WTC11 (cell line): ENCODE measurements at regions not wholly inside any gene's neighbourhood (a gene's known extent, or its start where the extent isn't known, plus 50 kb on each side); places are given as distances from the start of the nearest gene placed in this dataset.
"Not testable (repeated sequence)": the region's sequence is repeated elsewhere in the genome, so short reads cannot be mapped to it uniquely, and the experiment has no call there.

Source experiments
- ATAC-seq: fragments of 200-7000 bp; cut with Tn5 transposase; 2 replicates; pipeline ENCODE4 v1.10.0; 2021; ENCODE audit warnings: mild to moderate bottlenecking, moderate library complexity
- CTCF ChIA-PET: fragments of 300-600 bp; sonication (Branson Sonifier 250); formaldehyde crosslinking; loops from one replicate; lab custom pipeline; 2021; ENCODE audit warnings: antibody characterized with exemption; lab: Charles Lee
- POLR2A ChIA-PET: fragments of 350-600 bp; sonication (Branson Sonifier 250); formaldehyde crosslinking; loops from one replicate; lab custom pipeline; 2021; ENCODE audit warnings: antibody characterized with exemption; lab: Charles Lee
- DNase-seq: peaks from one replicate; pipeline ENCODE4 v3.0.0; 2021; ENCODE audit warnings: low spot score
- H3K27ac Mint-ChIP-seq: 2 replicates; pipeline ENCODE4 v1.8.0; 2021; ENCODE audit warnings: mixed read lengths
- H3K27me3 Mint-ChIP-seq: 2 replicates; pipeline ENCODE4 v1.8.0; 2021; ENCODE audit warnings: low read depth, mild to moderate bottlenecking, moderate library complexity, mixed read lengths
- H3K36me3 Mint-ChIP-seq: 2 replicates; pipeline ENCODE4 v1.8.0; 2021; ENCODE audit warnings: mixed read lengths
- H3K4me1 Mint-ChIP-seq: 2 replicates; pipeline ENCODE4 v1.8.0; 2022; ENCODE audit warnings: mixed read lengths
- H3K4me3 Mint-ChIP-seq: 2 replicates; pipeline ENCODE4 v1.8.0; 2021; ENCODE audit warnings: mild to moderate bottlenecking, moderate library complexity, mixed read lengths
- H3K9me3 Mint-ChIP-seq: 2 replicates; pipeline ENCODE4 v1.8.0; 2021; ENCODE audit warnings: mixed read lengths
- CBFB ChIP-seq: sonication (generic); formaldehyde crosslinking; IDR thresholded peaks from 2 replicates; pipeline ENCODE4 v1.8.1; 2022; ENCODE audit warnings: mild to moderate bottlenecking, low read depth, missing genetic modification reagents
- EMX1 ChIP-seq: fragments of 250-450 bp; sonication (Bioruptor Pico); IDR thresholded peaks from 2 replicates; pipeline ENCODE4 v1.8.0; 2021; ENCODE audit warnings: mild to moderate bottlenecking
- ESRRA ChIP-seq: sonication (generic); formaldehyde crosslinking; IDR thresholded peaks from 2 replicates; pipeline ENCODE4 v1.8.1; 2022; ENCODE audit warnings: mild to moderate bottlenecking, missing genetic modification reagents, borderline replicate concordance
- FOXJ3 ChIP-seq: sonication (generic); formaldehyde crosslinking; IDR thresholded peaks from 2 replicates; pipeline ENCODE4 v1.9.0; 2021; ENCODE audit warnings: missing genetic modification reagents, mild to moderate bottlenecking, borderline replicate concordance
- GABPB1 ChIP-seq: sonication (generic); formaldehyde crosslinking; IDR thresholded peaks from 2 replicates; pipeline ENCODE4 v1.8.1; 2023; ENCODE audit warnings: mild to moderate bottlenecking, missing genetic modification reagents
- GRHL2 ChIP-seq: fragments of 250-450 bp; sonication (Bioruptor Pico); IDR thresholded peaks from 2 replicates; pipeline ENCODE4 v1.8.0; 2022; ENCODE audit warnings: mild to moderate bottlenecking, moderate library complexity; ENCODE audit not compliant: insufficient replicate concordance, severe bottlenecking
- GTF2I ChIP-seq: fragments of 250-450 bp; sonication (Bioruptor Pico); conservative IDR thresholded peaks from 2 replicates; pipeline ENCODE4 v1.4.0; 2021; ENCODE audit warnings: mild to moderate bottlenecking
- JUN ChIP-seq: sonication (generic); formaldehyde crosslinking; IDR thresholded peaks from 2 replicates; pipeline ENCODE4 v1.8.0; 2023; ENCODE audit warnings: mild to moderate bottlenecking, missing genetic modification reagents
- NR1H2 ChIP-seq: sonication (generic); formaldehyde crosslinking; IDR thresholded peaks from 2 replicates; pipeline ENCODE4 v1.9.0; 2021; ENCODE audit warnings: mild to moderate bottlenecking, moderate library complexity, missing genetic modification reagents
- RELA ChIP-seq: sonication (generic); formaldehyde crosslinking; IDR thresholded peaks from 2 replicates; pipeline ENCODE4 v1.8.1; 2022; ENCODE audit warnings: missing genetic modification reagents, mild to moderate bottlenecking, borderline replicate concordance
- TEAD1 ChIP-seq: sonication (generic); formaldehyde crosslinking; IDR thresholded peaks from 2 replicates; pipeline ENCODE4 v1.8.0; 2022; ENCODE audit warnings: mild to moderate bottlenecking, missing genetic modification reagents
- ZNF121 ChIP-seq: sonication (generic); formaldehyde crosslinking; IDR thresholded peaks from 2 replicates; pipeline ENCODE4 v1.8.0; 2023; ENCODE audit warnings: missing genetic modification reagents
- ZNF138 ChIP-seq: sonication (generic); formaldehyde crosslinking; conservative IDR thresholded peaks from 2 replicates; pipeline ENCODE4 v1.8.1; 2022; ENCODE audit warnings: mild to moderate bottlenecking, moderate library complexity, missing genetic modification reagents
- TF ChIP-seq, protein P1 (sequence below): sonication (generic); formaldehyde crosslinking; IDR thresholded peaks from 2 replicates; pipeline ENCODE4 v1.8.1; 2023; ENCODE audit warnings: mild to moderate bottlenecking, missing genetic modification reagents, moderate library complexity
- TF ChIP-seq, protein P2 (sequence below): sonication (generic); formaldehyde crosslinking; conservative IDR thresholded peaks from 2 replicates; pipeline ENCODE4 v1.8.1; 2022; ENCODE audit warnings: mild to moderate bottlenecking, missing genetic modification reagents
- TF ChIP-seq, protein P3 (sequence below): sonication (generic); formaldehyde crosslinking; IDR thresholded peaks from 2 replicates; pipeline ENCODE4 v1.8.1; 2023; ENCODE audit warnings: mild to moderate bottlenecking, missing genetic modification reagents, moderate library complexity
- TF ChIP-seq, protein P4 (sequence below): sonication (generic); formaldehyde crosslinking; IDR thresholded peaks from 2 replicates; pipeline ENCODE4 v1.8.0; 2023; ENCODE audit warnings: mild to moderate bottlenecking, missing genetic modification reagents
- TF ChIP-seq, protein P5 (sequence below): fragments of 250-450 bp; sonication (Bioruptor Pico); IDR thresholded peaks from 2 replicates; pipeline ENCODE4 v1.9.0; 2021; ENCODE audit warnings: mild to moderate bottlenecking
- TF ChIP-seq, protein P6 (sequence below): sonication (generic); formaldehyde crosslinking; IDR thresholded peaks from 2 replicates; pipeline ENCODE4 v1.8.1; 2023; ENCODE audit warnings: mild to moderate bottlenecking, moderate library complexity, missing genetic modification reagents
- TF ChIP-seq, protein P7 (sequence below): sonication (generic); formaldehyde crosslinking; IDR thresholded peaks from 2 replicates; pipeline ENCODE4 v1.8.1; 2022; ENCODE audit warnings: mild to moderate bottlenecking, moderate library complexity, missing genetic modification reagents

DNA sequence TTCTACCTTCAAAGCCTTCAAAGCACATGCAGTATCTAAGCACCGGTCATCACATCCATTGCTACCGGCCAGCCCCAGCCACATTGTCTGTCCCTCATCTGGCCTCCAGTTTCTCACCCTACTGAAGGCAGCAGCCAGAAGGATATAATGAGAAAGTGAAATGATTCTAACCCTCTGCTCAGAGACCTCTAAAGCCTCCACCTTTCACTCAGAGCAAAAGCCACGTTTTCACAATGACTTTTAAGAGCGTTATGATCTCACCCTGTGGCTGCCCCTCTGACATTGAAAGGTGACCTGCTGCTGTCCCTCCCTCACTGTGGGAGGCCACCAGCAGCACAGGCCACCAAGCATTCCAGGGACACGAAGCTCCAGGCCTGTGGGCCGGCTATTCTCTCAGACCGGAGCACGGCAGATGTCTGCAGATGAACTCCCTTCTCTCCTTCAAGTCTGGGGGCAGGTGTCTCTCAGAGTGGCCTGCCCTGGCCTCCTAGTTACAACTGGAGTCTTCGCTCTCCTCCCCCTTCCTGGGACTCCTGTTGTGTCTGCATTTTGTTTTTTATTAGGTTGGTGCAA, 94.9 kb upstream of the EEPD1 start:
- peaks cover 18% of the 10 kb centered on the region for H3K4me1 Mint-ChIP-seq
- ChIA-PET CTCF (no interaction called here), POLR2A (no interaction called here)
- DNase-seq (no peak), ATAC-seq (no peak)
- no peaks in the 10 kb centered on the region for H3K36me3 Mint-ChIP-seq
- H3K27ac Mint-ChIP-seq: no peak overlapping the region
- no peak for TF ChIP-seq ZNF121 (CRISPR knock-in tag)
- TF ChIP-seq, protein P1, sequence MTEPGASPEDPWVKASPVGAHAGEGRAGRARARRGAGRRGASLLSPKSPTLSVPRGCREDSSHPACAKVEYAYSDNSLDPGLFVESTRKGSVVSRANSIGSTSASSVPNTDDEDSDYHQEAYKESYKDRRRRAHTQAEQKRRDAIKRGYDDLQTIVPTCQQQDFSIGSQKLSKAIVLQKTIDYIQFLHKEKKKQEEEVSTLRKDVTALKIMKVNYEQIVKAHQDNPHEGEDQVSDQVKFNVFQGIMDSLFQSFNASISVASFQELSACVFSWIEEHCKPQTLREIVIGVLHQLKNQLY (CRISPR knock-in tag): no peak
- TF ChIP-seq GABPB1 (CRISPR knock-in tag): no peak
- TF ChIP-seq, protein P2, sequence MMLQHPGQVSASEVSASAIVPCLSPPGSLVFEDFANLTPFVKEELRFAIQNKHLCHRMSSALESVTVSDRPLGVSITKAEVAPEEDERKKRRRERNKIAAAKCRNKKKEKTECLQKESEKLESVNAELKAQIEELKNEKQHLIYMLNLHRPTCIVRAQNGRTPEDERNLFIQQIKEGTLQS: no peak
- no peak for TF ChIP-seq EMX1 (CRISPR knock-in tag)
- no peak for TF ChIP-seq JUN (CRISPR knock-in tag)
- TF ChIP-seq GRHL2: no peak
- no peak for TF ChIP-seq FOXJ3 (CRISPR knock-in tag)
- no peak for TF ChIP-seq RELA (CRISPR knock-in tag)
- TF ChIP-seq, protein P3, sequence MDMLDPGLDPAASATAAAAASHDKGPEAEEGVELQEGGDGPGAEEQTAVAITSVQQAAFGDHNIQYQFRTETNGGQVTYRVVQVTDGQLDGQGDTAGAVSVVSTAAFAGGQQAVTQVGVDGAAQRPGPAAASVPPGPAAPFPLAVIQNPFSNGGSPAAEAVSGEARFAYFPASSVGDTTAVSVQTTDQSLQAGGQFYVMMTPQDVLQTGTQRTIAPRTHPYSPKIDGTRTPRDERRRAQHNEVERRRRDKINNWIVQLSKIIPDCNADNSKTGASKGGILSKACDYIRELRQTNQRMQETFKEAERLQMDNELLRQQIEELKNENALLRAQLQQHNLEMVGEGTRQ (CRISPR knock-in tag): no peak
- no peak for TF ChIP-seq CBFB (CRISPR knock-in tag)
- no peak for TF ChIP-seq ESRRA (CRISPR knock-in tag)
- TF ChIP-seq ZNF138: no peak
- TF ChIP-seq, protein P4, sequence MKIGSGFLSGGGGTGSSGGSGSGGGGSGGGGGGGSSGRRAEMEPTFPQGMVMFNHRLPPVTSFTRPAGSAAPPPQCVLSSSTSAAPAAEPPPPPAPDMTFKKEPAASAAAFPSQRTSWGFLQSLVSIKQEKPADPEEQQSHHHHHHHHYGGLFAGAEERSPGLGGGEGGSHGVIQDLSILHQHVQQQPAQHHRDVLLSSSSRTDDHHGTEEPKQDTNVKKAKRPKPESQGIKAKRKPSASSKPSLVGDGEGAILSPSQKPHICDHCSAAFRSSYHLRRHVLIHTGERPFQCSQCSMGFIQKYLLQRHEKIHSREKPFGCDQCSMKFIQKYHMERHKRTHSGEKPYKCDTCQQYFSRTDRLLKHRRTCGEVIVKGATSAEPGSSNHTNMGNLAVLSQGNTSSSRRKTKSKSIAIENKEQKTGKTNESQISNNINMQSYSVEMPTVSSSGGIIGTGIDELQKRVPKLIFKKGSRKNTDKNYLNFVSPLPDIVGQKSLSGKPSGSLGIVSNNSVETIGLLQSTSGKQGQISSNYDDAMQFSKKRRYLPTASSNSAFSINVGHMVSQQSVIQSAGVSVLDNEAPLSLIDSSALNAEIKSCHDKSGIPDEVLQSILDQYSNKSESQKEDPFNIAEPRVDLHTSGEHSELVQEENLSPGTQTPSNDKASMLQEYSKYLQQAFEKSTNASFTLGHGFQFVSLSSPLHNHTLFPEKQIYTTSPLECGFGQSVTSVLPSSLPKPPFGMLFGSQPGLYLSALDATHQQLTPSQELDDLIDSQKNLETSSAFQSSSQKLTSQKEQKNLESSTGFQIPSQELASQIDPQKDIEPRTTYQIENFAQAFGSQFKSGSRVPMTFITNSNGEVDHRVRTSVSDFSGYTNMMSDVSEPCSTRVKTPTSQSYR (CRISPR knock-in tag): no peak
- no peak for TF ChIP-seq NR1H2
- no peak for TF ChIP-seq GTF2I (CRISPR knock-in tag)
- TF ChIP-seq, protein P5, sequence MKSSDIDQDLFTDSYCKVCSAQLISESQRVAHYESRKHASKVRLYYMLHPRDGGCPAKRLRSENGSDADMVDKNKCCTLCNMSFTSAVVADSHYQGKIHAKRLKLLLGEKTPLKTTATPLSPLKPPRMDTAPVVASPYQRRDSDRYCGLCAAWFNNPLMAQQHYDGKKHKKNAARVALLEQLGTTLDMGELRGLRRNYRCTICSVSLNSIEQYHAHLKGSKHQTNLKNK (CRISPR knock-in tag): no peak
- TF ChIP-seq TEAD1 (CRISPR knock-in tag): no peak
- TF ChIP-seq, protein P6, sequence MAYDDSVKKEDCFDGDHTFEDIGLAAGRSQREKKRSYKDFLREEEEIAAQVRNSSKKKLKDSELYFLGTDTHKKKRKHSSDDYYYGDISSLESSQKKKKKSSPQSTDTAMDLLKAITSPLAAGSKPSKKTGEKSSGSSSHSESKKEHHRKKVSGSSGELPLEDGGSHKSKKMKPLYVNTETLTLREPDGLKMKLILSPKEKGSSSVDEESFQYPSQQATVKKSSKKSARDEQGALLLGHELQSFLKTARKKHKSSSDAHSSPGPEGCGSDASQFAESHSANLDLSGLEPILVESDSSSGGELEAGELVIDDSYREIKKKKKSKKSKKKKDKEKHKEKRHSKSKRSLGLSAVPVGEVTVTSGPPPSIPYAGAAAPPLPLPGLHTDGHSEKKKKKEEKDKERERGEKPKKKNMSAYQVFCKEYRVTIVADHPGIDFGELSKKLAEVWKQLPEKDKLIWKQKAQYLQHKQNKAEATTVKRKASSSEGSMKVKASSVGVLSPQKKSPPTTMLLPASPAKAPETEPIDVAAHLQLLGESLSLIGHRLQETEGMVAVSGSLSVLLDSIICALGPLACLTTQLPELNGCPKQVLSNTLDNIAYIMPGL: no peak
- TF ChIP-seq, protein P7, sequence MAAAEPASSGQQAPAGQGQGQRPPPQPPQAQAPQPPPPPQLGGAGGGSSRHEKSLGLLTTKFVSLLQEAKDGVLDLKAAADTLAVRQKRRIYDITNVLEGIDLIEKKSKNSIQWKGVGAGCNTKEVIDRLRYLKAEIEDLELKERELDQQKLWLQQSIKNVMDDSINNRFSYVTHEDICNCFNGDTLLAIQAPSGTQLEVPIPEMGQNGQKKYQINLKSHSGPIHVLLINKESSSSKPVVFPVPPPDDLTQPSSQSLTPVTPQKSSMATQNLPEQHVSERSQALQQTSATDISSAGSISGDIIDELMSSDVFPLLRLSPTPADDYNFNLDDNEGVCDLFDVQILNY: no peak
- no peaks in the 10 kb centered on the region for H3K27me3 Mint-ChIP-seq
- no peak overlapping the region for H3K4me3 Mint-ChIP-seq
- peaks cover 4% of the 10 kb centered on the region; the same call in 1 of the 2 replicates for H3K9me3 Mint-ChIP-seq

DNA sequence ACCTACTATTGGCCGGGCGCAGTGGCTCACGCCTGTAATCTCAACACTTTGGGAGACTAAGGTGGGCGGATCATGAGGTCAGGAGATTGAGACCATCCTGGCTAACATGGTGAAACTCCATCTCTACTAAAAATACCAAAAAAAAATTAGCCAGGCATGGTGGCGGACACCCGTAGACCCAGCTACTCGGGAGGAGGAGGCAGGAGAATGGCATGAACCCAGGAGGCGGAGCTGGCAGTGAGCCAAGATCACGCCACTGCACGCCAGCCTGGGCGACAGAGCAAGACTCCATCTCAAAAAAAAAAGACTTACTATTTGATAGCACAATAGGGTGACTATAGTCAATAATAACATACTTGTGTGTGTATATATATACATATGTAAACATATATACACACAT, 92.7 kb upstream of the EEPD1 start:
- H3K36me3 Mint-ChIP-seq, DNase-seq, H3K27ac Mint-ChIP-seq, H3K4me3 Mint-ChIP-seq, ATAC-seq, POLR2A ChIA-PET, H3K27me3 Mint-ChIP-seq: not testable (repeated sequence)
- CTCF ChIA-PET: interaction anchor here (0.6 kb wide), 1 partner anchor 91 kb away, joined by 3 read pairs; no protein-coding TSS in a partner anchor
- peaks cover 34% of the 10 kb centered on the region for H3K4me1 Mint-ChIP-seq
- peaks cover 13% of the 10 kb centered on the region for H3K9me3 Mint-ChIP-seq
